Activated CD4-positive, alpha-beta memory T cell treated with anti-CD3 and anti-CD28 coated beads, Interleukin-2, amount 10 ng/mL, durations not matched to agents 7 days and 5 days (primary cell): ENCODE measurements at regions not wholly inside any gene's neighbourhood (a gene's known extent, or its start where the extent isn't known, plus 50 kb on each side); places are given as distances from the start of the nearest gene placed in this dataset.

Experiments
- CTCF ChIA-PET: fragments of 350-600 bp; sonication (Branson Sonifier 250); formaldehyde crosslinking; loops from one replicate; lab custom pipeline; 2021; ENCODE audit warnings: antibody characterized with exemption, inconsistent platforms; lab: Charles Lee
- POLR2A ChIA-PET: fragments of 350-600 bp; sonication (Branson Sonifier 250); formaldehyde crosslinking; loops from one replicate; lab custom pipeline; 2021; ENCODE audit warnings: antibody characterized with exemption; lab: Charles Lee
- DNase-seq: peaks from one replicate; pipeline ENCODE4 v3.0.0-alpha.2; 2020
- H3K27ac Mint-ChIP-seq: one replicate; pipeline ENCODE4 v1.8.0; 2021; ENCODE audit warnings: mild to moderate bottlenecking, mixed read lengths
- H3K27me3 Mint-ChIP-seq: one replicate; pipeline ENCODE4 v1.8.0; 2021; ENCODE audit warnings: mixed read lengths
- H3K36me3 Mint-ChIP-seq: one replicate; pipeline ENCODE4 v1.8.0; 2021; ENCODE audit warnings: low read depth, mixed read lengths
- H3K4me1 Mint-ChIP-seq: one replicate; pipeline ENCODE4 v1.8.0; 2021; ENCODE audit warnings: mixed read lengths
- H3K4me3 Mint-ChIP-seq: one replicate; pipeline ENCODE4 v1.8.0; 2021; ENCODE audit warnings: mild to moderate bottlenecking, mixed read lengths
- H3K9me3 Mint-ChIP-seq: one replicate; pipeline ENCODE4 v1.8.0; 2021; ENCODE audit warnings: mixed read lengths

DNA sequence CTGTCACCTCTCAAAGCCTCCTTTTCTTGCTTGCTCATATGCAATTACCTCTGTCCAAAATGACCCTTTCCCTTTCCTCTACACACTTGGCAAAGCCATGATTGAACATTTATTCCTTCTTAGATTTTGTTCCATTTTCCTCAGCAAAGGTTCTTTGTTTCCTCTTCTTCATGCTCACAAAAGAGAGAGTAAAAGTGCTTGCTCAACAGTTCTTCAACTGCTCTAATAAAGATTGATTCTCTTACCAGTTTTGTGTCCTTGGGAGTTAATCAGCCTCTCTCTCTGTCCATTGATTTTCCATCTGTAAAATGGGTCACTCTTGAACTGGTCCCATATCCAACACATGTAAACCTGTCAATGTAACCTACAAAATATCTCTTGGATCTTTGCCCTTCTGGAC is 186.4 kb downstream of the WNT5A start:
- no peaks in the 10 kb centered on the region for H3K4me1 Mint-ChIP-seq
- CTCF ChIA-PET, result no interaction called here
- no peaks in the 10 kb centered on the region for H3K36me3 Mint-ChIP-seq
- POLR2A ChIA-PET, result no interaction called here
- no peak overlapping the region for H3K4me3 Mint-ChIP-seq
- H3K27ac Mint-ChIP-seq, result no peak overlapping the region
- no peak for DNase-seq
- H3K27me3 Mint-ChIP-seq, result no peaks in the 10 kb centered on the region
- H3K9me3 Mint-ChIP-seq, result peaks cover 5% of the 10 kb centered on the region

DNA sequence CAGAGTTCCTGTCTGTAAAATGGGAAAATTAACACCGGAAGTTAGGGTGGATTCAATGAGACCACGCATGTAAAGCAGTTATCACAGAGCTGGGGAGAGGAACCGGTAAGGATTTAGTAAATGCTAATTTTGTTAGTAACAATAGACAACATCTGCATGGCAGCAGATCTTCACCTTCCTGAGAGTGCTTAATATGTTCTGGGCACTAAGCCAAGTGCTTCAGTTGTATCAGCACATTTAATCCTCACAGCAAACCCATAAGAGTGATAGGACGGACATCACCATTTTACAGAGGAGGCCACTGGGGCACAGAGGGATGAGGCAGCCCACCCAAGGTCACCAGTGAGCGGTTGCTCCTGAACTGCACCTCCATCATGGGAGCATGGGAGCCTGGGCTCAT is 189.4 kb downstream of the WNT5A start:
- DNase-seq, result no peak
- ChIA-PET POLR2A (no interaction called here), CTCF (no interaction called here)
- Mint-ChIP-seq H3K9me3 (peaks cover 8% of the 10 kb centered on the region), H3K4me1 (no peaks in the 10 kb centered on the region), H3K36me3 (no peaks in the 10 kb centered on the region), H3K27me3 (no peaks in the 10 kb centered on the region), H3K4me3 (no peak overlapping the region), H3K27ac (no peak overlapping the region)

DNA sequence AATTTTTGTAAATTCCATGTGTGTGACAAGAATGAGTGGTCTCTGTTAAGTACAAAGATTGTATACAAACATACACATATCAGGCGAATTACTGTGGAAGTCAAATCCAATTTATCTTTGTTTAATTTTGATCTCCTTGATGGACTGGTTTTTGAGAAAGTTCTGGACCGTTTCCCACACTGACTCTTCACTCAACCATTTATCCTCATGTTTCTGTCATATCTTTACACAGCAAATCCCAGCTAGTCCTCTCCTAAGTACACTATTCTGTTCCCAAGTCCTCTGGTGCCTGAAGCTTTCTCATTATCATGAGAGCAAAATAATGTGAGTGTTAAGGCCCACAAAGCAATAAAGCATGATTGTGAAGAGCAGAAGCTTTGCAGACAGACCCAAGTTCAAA is 189.9 kb downstream of the WNT5A start:
- Mint-ChIP-seq H3K27me3 (no peaks in the 10 kb centered on the region), H3K36me3 (no peaks in the 10 kb centered on the region)
- POLR2A ChIA-PET, result no interaction called here

DNA sequence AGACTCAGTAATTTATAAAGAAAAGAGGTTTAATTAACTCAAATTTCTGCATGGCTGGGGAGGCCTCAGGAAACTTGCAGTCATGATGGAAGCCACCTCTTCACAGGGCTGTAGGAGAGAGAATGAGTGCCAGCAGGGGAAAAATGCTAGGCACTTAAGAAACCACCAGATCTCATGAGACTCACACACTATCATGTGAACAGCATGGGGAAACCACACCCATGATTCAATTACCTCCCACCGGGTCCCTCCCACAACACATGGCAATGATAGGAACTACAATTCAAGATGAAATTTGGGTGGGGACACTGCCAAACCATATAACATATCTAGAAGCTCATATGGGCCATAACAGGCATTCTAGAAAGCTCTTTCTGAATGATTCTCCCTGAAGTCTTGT is 190.3 kb downstream of the WNT5A start:
- ChIA-PET POLR2A (no interaction called here), CTCF (no interaction called here)
- peaks cover 8% of the 10 kb centered on the region for H3K9me3 Mint-ChIP-seq
- no peaks in the 10 kb centered on the region for H3K36me3 Mint-ChIP-seq
- no peaks in the 10 kb centered on the region for H3K4me1 Mint-ChIP-seq
- no peak for DNase-seq
- no peak overlapping the region for H3K27ac Mint-ChIP-seq
- H3K27me3 Mint-ChIP-seq, result no peaks in the 10 kb centered on the region
- H3K4me3 Mint-ChIP-seq, result no peak overlapping the region

More for the DNA sequence above, 189.9 kb downstream of the WNT5A start:
- Mint-ChIP-seq H3K4me1 (no peaks in the 10 kb centered on the region), H3K9me3 (peaks cover 8% of the 10 kb centered on the region), H3K27ac (no peak overlapping the region), H3K4me3 (no peak overlapping the region)
- CTCF ChIA-PET, result no interaction called here
- DNase-seq, result no peak

DNA sequence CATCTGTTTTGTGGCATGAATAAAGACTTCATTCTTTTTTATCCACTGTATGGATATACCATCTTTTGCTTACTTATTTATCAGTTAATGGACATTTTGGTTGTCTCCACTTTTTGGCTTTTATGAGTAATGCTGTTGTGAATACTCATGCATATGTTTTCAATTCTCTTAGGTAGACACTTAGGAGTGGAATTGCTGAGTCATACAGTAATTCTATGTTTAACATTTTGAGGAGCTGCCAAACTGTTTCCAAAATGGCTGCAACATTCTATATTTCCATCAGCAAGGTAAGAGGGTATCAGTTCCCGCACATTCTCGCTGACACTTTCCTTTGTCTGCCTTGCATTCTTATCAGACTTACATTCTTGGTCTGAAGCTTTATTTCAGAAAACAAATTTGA is 191.1 kb downstream of the WNT5A start:
- Mint-ChIP-seq H3K4me1 (no peaks in the 10 kb centered on the region), H3K27me3 (no peaks in the 10 kb centered on the region), H3K9me3 (peaks cover 8% of the 10 kb centered on the region), H3K36me3 (no peaks in the 10 kb centered on the region), H3K4me3 (no peak overlapping the region), H3K27ac (no peak overlapping the region)
- DNase-seq, result no peak
- POLR2A ChIA-PET, result no interaction called here
- CTCF ChIA-PET, result no interaction called here

DNA sequence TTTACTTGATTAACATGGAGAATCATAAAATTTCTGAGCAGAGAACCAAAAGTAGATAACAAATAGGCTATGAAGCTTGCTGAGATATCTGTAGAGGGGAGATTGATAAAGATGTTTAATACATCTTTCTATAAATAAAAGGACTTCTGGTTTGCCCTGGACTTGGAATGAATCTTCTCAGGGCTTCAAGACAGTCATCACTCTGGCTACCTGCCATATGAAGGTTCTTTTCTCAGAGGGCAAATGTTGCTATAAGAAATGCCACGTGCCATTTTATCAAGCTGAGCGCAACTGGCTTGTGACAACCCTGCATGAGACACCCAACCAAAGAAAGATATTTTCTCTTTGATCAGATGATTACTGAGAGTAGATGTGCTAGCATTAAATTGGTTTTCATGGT is 192.5 kb downstream of the WNT5A start:
- Mint-ChIP-seq H3K4me3 (no peak overlapping the region), H3K27ac (no peak overlapping the region), H3K4me1 (no peaks in the 10 kb centered on the region), H3K27me3 (no peaks in the 10 kb centered on the region), H3K9me3 (peaks cover 8% of the 10 kb centered on the region), H3K36me3 (no peaks in the 10 kb centered on the region)
- ChIA-PET CTCF (interaction anchor here (0.6 kb wide), 1 partner anchor 15 kb away, joined by 3 read pairs; no protein-coding TSS in a partner anchor), POLR2A (no interaction called here)
- no peak for DNase-seq

DNA sequence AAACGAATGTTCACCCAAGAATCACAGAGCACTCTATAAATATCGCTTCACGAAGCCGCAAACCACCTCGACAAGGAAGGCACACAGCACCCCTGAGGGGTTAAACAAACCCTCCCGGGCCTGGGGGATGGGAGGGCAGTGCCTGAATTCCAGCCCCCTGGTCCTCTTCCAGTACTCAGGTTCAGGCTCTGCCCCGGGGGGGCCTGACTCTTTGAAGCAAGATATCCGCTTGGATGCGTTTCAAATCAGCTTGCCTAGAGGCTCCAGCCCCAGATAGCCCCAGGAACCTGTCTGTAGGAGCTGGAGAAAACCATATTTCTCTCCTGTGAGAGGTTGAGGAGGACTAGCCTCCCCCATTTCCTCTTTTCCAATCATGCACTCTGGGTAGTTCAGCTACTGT is 194.7 kb downstream of the WNT5A start:
- H3K9me3 Mint-ChIP-seq, result peaks cover 5% of the 10 kb centered on the region
- no peaks in the 10 kb centered on the region for H3K36me3 Mint-ChIP-seq
- ChIA-PET POLR2A (no interaction called here), CTCF (no interaction called here)
- H3K27me3 Mint-ChIP-seq, result no peaks in the 10 kb centered on the region
- no peaks in the 10 kb centered on the region for H3K4me1 Mint-ChIP-seq
- H3K4me3 Mint-ChIP-seq, result no peak overlapping the region
- no peak overlapping the region for H3K27ac Mint-ChIP-seq
- no peak for DNase-seq

DNA sequence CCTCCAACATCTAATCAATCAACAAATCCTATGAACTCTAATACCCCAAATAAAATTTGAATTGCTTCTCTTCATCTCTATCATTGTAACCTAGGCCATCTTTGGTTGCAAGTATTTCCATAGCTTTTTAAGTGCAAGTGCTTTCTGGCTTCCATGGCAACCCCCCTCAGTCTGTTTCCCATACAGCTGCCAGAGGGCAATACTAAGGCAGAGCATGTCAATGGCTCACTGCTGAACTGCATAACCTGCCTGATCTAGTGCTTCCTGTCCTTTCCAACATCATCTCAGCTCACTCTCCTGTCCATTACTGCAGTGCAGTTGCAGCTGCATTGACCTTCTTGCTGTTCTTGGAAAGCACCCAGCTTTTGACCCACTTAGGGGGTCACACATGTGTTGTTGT is 198.4 kb downstream of the WNT5A start:
- CTCF ChIA-PET, result no interaction called here
- Mint-ChIP-seq H3K27me3 (no peaks in the 10 kb centered on the region), H3K36me3 (no peaks in the 10 kb centered on the region), H3K9me3 (peaks cover 3% of the 10 kb centered on the region), H3K4me1 (no peaks in the 10 kb centered on the region), H3K4me3 (no peak overlapping the region), H3K27ac (no peak overlapping the region)
- POLR2A ChIA-PET, result no interaction called here
- no peak for DNase-seq

DNA sequence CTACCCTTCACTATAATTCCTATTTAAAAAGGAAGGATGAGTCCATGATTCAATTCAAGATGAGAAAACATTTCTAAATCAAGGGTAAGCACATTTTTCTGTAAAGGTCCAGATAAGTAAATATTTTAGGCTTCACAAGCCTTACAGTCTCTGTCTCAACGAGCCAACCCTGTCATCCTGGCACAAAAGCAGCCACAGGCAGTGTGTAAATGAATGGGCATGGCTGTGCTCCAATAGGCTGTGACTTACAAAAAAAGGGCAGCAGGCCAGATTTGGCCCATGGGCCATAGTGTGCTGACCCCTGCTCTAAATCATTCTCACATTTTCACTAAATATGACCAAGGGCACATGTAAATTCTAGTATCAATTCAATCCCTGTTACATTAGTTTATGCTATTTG is 200.4 kb downstream of the WNT5A start:
- H3K27ac Mint-ChIP-seq, result no peak overlapping the region
- H3K4me3 Mint-ChIP-seq, result no peak overlapping the region
- ChIA-PET CTCF (no interaction called here), POLR2A (no interaction called here)
- H3K9me3 Mint-ChIP-seq, result no peaks in the 10 kb centered on the region
- no peaks in the 10 kb centered on the region for H3K4me1 Mint-ChIP-seq
- H3K27me3 Mint-ChIP-seq, result no peaks in the 10 kb centered on the region
- no peak for DNase-seq
- H3K36me3 Mint-ChIP-seq, result no peaks in the 10 kb centered on the region

DNA sequence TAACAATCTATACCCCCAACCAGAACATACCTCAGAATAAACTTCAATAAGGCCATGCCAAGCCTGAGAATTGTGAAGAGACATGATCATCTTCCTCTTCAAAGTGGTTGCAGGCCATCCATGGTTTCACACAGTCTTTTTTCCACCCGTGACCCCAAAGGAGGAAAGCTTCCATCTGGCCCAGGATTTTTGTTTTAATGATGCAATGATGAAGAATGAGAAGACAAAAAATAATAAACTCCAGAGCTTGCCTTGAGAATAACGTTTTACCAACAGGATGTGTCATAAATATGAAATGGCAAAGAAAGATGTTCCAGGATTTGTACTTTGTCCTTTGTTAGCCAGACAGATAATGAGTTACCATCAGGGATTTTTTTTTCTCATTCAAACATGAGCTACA is 201.9 kb downstream of the WNT5A start:
- CTCF ChIA-PET, result no interaction called here

DNA sequence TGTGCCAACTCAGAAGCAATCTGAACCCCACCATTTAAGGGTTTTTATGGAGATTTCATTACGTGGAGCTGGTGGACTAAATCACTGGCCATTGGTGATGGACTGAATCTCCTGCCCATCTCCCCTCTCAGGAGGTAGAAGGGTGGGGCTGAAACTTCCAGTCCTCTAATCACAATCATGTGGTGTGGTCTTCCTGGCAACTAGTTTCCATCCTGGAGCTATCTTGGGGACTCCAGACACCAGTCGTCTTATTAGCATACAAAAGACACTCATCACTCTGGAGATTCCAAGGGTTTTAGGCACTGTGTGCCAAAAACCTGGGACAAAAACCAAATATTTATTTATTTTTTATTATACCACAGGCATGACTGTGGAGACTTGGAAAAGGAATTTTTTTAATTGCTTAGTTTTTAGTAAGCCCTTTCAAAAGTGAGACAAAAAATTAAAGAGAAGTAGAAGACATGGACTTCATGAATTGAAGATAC is 203.6 kb downstream of the WNT5A start:
- ChIA-PET POLR2A (no interaction called here), CTCF (no interaction called here)
- H3K9me3 Mint-ChIP-seq, result peaks cover 2% of the 10 kb centered on the region
- no peak overlapping the region for H3K4me3 Mint-ChIP-seq
- no peaks in the 10 kb centered on the region for H3K4me1 Mint-ChIP-seq
- no peaks in the 10 kb centered on the region for H3K27me3 Mint-ChIP-seq
- no peaks in the 10 kb centered on the region for H3K36me3 Mint-ChIP-seq
- no peak for DNase-seq
- H3K27ac Mint-ChIP-seq, result no peak overlapping the region

More for the DNA sequence above, 201.9 kb downstream of the WNT5A start:
- no peaks in the 10 kb centered on the region for H3K27me3 Mint-ChIP-seq
- H3K9me3 Mint-ChIP-seq, result no peaks in the 10 kb centered on the region
- no peak overlapping the region for H3K4me3 Mint-ChIP-seq
- DNase-seq, result no peak
- POLR2A ChIA-PET, result no interaction called here
- no peaks in the 10 kb centered on the region for H3K36me3 Mint-ChIP-seq
- H3K27ac Mint-ChIP-seq, result no peak overlapping the region
- H3K4me1 Mint-ChIP-seq, result no peaks in the 10 kb centered on the region

DNA sequence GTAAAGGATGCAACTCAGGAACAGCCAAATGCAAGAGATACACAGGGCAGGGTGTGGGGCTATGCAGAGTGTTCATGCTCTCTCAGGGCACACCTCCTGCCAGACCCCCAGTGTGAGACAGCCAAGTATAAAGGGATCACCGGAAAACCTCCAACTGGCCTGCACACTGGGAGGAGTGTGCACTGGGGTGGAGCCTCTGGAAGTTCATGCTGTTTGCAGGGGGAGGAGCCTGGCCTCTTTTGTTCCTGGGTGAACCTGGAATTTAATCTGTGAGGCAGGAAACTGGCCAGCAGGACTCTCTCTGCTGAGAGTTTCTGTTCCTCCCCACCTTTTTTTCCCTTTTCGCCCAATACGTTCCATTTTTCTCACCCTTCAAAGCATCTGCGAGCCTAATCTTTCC is 204.1 kb downstream of the WNT5A start:
- Mint-ChIP-seq H3K4me1 (no peaks in the 10 kb centered on the region), H3K27me3 (no peaks in the 10 kb centered on the region), H3K9me3 (peaks cover 2% of the 10 kb centered on the region), H3K4me3 (no peak overlapping the region), H3K27ac (no peak overlapping the region), H3K36me3 (no peaks in the 10 kb centered on the region)
- no peak for DNase-seq
- CTCF ChIA-PET, result no interaction called here
- POLR2A ChIA-PET, result no interaction called here

DNA sequence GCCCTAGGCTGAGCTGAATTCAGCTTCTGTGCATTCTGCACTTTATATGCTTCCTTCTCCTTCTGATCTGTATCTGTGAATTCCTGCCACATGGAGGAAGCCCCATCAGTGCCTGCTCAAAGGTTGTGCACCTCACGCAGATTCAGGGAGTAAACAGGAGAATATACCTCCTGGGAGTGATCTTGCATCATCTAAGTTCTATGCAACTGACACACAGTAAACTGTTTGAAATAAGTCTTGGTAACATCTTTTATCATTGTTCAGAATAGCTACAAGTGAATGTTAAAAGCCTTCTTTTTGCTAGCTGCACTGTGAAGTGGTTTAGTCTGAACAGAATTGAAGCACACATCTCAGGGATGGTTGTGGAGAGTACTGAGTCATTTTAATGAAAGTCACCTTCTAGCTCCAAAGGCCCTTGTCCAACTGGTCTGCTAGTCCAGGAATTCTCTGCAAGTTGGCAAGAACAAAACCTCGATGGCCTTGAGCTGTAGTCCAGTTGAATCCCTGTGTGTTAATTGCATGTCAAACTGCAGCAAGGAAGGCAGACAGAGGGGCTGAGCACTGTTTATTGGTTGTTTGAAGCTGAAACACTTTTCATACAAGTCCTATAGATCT is 215.0 kb downstream of the WNT5A start:
- Mint-ChIP-seq H3K4me1 (no peaks in the 10 kb centered on the region), H3K27me3 (no peaks in the 10 kb centered on the region), H3K9me3 (no peaks in the 10 kb centered on the region), H3K27ac (no peak overlapping the region), H3K4me3 (no peak overlapping the region), H3K36me3 (no peaks in the 10 kb centered on the region)
- ChIA-PET CTCF (no interaction called here), POLR2A (no interaction called here)
- no peak for DNase-seq

DNA sequence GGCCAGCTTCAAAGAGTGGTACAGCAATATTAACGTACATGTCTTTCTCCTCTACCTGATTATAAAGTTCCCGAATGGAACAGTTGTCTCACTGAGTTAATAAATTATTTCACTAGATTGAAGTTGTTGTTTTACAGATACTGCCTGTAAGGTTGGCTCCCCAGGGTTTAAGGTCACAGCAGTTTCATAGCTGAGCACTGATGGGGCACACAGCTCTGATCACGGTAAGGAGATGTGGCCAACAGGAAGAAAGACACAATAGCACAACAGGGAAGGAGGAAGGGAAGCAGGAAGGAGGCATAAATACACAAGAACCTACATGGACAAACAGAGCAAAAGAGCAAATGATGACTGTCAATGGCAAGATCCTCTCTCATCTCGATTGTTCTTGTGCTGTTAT is 215.6 kb downstream of the WNT5A start:
- no peak for DNase-seq
- Mint-ChIP-seq H3K4me1 (no peaks in the 10 kb centered on the region), H3K4me3 (no peak overlapping the region), H3K27ac (no peak overlapping the region), H3K27me3 (no peaks in the 10 kb centered on the region), H3K36me3 (no peaks in the 10 kb centered on the region), H3K9me3 (no peaks in the 10 kb centered on the region)
- CTCF ChIA-PET, result no interaction called here
- POLR2A ChIA-PET, result no interaction called here
